ENCODE measurements at regions not wholly inside any gene's neighbourhood (a gene's known extent, or its start where the extent isn't known, plus 50 kb on each side); places are given as distances from the start of the nearest gene placed in this dataset.
"Not testable (repeated sequence)": the region's sequence is repeated elsewhere in the genome, so short reads cannot be mapped to it uniquely, and the experiment has no call there.

DNA sequence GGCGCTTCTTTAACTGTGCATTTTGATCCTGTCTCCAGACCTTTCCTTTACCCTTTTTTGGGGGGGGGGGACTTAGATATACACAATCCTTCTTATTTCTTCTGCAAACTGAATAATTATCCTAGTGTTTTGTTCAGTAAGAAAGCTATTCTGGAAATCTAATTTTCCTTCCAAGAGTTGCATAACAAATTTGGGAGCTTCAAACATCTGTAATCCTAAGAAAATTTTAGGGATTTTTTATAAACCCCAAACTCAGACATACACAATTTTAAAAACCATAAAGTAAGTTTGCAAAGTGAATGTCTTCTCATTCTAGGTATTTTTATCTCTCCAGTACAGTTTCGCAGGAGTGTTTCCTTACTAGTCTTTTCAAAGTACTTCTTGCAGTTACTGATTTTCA lies 182.7 kb upstream of the E2F7 start:
- no peak for DNase-seq

DNA sequence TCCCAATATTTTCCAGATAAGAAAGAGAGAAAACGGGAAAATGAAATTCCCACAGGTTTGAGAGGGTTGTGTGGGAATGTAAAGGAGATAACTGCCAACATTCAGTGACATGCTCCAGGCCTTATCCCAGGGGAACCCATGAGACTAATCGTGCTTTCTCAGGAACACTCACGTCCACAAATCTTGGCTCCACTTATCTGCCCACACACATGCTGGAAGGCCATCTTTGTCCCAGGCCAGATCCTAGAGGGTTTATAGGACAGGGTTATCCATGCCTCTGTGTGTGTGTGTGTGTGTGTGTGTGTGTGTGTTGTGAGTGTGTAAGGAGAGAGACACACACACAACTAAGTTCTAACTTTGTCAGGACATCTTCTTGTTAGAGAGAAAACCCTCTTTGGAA lies 182.2 kb upstream of the E2F7 start:
- no peak for DNase-seq

DNA sequence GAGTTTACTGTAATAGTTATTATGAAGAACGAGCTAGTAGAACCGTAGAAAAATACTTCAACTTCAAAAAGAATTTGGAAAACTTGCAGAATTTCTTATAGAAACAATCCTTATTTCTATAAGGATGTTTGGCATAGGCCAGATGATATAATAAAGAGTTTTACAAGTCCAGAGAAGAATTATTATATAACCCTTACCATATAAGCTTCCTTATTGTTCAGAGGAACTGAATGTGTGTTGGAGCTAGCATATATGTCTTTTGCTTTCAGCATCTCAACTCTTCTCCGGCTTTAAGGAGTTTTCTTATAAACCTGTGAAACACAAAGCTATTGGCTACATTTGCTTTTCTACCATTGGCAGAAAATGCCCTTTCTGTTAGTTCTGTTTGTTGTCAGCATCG lies 178.0 kb upstream of the E2F7 start:
- DNase-seq, result no peak

DNA sequence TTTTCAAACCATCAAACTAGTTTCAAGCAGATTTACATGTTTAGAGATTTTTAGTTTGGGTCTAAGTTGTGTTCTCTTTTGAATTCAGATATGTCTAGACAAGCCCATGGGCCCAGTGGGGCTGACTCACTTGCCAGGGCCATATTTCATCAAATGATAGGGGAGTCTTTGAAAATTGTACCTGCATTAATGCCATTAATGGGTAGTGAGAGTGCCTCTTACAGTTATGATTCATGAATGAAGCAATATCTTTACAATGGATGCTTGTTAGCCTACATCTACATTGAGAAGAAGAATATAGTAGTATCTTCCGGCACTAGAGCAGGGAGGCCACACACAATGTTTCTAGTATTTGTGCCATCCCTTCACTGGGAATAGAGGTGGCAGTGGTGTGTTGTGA lies 174.2 kb upstream of the E2F7 start:
- no peak for DNase-seq

DNA sequence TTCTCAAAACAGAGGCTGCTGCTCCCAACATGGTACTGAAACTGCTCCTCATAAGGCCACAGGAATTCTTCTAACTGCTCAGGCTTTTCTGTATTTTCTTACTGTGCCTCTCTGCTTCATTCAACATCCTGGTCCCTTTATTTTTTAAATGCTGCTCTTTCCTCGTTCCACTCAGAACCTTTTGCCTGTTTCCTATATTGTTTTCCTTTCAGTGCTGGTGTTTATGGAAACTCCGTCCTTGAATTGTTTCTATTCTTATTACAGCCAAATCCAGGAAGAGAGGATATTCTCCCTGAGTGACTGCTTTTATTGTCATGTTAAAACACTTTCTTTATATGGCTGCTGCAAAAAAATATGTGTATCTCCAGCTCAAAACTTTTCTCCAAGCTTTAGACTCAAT lies 173.0 kb upstream of the E2F7 start:
- no peak for DNase-seq

DNA sequence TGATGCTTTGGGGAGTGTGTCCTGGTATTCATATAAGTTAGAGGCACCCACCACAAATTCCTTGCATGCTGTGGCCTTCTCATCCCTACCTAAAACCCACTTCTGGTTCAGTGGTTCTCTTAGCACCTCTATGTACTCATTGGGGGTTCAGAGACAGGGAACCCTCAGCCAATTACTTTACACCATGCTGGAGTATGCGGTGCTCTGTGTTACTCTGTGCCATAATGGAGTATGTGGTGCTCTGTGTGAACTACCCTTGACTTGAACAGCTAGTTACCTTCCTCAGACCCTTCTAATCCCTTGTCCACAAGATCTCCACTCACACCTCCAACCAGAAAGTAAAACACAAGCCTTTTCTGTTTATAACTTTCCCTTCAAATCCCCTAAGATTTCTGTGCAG lies 172.5 kb upstream of the E2F7 start:
- no peak for DNase-seq

DNA sequence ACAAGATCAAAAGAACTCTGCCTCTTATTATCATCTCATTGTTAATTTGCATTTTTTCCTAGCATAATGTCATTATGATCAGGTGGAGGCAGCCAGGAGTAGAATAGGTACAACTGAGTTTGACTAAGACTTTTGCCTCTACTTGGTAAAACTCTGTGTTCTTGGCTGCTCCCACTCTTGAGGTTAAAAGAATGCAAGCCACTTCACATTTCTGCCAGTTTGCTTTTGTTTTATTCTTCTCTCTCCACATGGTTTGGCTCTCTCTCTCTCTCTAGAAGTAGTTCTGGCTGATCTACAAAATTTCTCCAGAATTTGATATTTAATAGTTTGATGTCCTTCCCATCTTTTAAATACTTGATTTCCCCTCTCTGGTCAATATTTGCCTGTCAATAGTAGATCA lies 170.7 kb upstream of the E2F7 start:
- no peak for DNase-seq

DNA sequence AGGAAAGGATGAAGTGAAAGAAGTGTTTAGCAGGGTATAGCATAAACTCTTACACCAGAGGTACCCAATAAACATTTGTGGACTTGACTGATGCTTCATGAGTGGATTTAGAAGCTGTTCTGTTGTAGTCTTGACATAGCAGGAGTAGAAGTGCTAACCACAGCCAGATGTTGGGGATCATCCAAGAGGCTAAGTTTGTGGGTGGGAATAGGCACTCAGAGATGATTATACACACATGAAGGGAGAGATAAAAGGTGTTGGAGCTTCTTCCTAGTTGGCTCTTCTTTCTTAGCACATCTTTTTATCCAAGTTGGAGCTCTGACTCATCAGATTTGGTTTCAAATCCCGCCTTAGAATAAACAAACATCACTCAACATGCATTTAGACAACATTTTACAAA lies 166.7 kb upstream of the E2F7 start:
- no peak for DNase-seq

DNA sequence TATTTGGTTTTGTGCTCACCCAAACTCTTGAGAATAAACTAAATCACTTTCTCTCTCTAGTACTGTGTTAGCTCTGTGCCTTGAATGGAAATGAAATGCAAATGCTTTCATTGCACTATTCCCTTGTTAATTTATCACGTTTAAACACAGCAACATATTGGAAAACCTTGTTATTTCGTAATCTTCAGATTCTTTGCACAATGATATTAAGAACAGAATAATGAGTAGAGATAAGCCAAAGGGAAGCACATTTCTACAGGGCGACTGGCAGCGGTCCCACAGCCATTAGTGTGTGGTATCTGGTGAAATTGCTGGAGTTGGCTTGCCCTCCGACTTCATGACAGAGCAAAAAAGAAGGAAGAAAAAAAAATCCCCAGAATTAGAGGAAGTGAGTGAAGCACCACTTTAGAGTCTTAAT lies 166.1 kb upstream of the E2F7 start:
- no peak for DNase-seq

DNA sequence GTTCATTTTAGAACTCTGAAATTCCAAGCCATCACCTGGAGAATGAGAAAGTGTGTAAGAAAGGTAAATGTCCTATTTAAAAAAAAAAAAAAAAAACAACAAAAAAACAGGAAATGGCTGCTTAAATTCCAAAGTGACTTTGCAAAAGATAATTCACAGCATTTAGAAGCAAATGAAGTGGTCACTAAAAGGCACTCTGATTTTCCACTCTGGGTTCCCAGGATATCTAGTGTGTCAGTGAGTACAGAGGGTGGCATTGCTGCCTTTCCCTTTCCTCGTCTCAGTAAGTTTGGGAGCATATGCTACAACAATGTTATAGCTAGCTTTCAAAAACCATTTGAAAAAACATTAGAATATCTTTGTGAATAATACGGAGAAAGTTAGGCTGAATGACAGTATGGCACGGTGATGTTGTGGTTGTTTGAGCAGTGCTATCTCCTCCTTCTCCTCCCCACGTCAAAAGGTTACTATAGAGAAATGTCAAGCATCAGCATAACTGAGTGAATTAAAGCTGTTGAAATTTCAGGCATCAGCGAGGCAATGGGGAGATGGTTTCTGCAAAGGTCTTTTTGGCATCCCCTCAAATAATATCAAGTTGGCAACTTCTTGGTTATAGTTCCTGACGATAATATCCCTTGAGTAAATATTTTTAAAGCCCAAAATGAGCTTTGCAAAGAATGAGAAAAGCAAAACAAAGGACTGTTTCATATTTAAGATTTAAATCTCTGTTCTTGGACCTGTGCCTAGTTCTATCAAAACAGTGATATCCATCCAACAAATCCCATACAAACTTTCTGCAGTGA lies 164.5 kb upstream of the E2F7 start:
- DNase-seq, result no peak

DNA sequence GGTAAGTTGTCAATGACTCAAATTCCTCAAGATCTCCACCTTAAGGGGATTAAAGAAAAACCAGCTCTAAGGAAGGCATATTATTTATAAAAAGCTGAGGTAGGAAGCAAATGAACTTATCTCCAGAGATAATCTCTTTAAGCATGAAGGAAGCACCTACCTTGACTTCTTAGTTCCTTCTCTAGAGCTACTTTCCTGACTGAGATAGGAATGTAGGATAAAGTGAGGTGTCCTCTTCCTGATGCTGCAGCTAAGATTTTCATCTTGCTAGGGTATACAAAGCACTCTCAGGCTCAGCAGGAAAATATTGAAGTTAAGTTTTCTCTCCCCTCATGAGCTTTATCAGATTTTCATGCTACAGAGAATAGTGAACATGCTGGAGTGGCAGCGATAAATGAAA lies 163.0 kb upstream of the E2F7 start:
- DNase-seq, result no peak

DNA sequence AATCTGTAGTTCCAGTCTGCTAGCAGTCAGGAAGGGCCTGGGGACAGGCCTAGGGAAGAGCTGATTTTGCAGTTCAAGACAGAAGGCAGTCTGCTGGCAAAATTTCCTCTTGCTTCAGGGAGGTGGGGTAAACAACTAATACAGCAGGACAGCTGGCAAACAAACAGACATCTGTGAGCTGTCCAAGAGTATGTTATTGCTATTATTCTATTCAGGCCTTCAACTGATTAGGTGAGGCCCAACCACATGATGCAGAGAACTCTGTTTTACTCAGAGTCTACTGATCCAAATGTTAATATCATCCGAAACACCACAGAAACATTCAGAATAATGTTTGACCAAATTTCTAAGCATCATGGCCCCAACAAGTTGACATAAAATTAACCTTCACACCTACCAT lies 161.0 kb upstream of the E2F7 start:
- DNase-seq, result no peak

DNA sequence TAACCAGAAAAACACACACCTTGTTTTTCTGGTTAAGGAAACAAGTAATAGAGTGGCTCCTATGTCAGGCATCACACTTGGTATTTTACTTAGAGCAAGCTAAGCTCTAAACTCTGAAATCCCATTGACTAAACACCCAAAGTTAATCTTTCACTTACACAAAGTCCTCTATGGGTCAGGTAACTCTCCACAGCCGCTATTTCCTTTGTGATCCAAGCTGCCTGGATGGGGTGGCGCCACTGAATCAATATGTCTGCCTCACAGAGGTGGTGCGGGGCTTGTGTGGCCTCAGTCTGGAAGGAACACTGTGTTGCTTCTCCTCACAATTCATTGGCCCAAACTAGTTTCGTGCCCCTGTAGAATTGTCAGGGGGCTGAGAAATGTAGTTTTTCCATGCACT lies 160.0 kb upstream of the E2F7 start:
- DNase-seq, result no peak

DNA sequence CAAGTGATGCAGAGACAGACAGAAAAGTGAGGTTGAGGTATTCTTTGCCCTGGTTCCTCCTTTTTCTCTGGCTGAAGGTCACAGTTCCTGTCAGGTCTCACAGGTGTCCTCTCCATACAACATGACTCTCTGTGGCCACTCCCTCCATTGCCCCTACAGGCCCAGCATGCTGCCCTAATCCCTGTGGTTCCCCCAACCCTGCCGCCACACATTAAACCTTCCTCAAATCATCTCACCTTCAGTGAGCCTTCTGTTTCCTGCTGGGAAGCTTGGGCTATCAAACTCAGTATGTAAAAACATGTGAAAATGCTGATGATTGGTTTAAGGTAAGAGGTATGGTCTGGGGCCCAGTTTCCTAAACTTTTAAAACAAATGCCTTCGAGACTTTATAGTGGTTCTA lies 159.0 kb upstream of the E2F7 start:
- no peak for DNase-seq

DNA sequence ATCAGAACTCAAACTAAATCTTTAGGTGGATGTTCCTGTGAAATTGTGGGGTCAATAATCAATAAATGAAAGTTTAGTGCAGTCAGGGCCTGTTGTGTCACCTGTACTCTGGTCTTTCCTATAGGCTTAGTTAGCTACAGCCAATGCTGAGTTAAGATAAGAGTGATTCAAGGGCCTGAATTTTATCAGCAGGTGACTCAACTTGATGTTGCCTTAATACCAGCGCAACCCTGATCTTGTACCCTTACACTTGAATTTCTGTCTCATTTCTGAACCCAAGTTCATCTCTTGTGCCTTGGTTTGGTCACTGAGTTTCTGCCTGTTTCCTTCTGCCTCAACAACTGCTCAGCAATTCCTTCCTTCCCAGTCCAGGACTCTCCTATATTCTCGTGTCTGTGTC lies 157.0 kb upstream of the E2F7 start:
- DNase-seq, result no peak

DNA sequence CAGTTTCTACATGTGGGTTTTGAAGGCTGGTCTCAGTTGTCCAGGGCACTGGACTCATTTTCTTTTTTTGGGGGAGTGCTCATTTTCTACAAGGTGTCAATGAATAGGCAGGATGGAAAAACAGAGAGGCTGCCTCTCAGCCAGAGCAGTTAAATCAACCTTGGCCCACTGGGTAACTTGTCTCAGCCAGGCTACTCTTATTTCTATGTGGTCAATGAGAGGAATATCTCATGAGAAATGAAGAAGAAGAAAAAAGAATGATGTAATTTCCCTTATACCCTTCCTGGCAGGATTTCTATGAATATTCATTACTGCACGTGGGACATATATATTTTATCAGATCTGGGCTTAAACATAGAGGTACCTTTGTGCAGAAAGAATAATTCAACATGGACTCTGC lies 155.2 kb upstream of the E2F7 start:
- no peak for DNase-seq

DNA sequence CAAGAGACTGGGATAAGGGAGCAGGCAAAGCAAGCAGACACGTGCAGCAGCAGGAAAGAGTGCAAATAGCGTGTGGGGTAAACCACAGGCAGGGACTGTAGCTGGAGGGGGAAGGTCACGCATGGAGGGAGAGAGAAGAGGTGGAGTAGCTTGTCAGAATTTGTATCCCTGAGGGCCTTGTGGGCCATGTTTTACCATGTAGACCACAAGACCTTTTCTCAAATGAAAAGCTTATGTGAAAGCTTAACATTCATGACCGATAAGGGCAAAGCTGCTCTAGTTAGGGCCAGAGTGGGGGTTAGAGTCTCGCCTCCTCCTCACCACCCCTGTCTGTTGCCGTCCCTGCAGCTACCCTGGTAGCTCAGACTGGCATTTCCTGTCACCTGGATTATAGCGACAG lies 152.9 kb upstream of the E2F7 start:
- no peak for DNase-seq

DNA sequence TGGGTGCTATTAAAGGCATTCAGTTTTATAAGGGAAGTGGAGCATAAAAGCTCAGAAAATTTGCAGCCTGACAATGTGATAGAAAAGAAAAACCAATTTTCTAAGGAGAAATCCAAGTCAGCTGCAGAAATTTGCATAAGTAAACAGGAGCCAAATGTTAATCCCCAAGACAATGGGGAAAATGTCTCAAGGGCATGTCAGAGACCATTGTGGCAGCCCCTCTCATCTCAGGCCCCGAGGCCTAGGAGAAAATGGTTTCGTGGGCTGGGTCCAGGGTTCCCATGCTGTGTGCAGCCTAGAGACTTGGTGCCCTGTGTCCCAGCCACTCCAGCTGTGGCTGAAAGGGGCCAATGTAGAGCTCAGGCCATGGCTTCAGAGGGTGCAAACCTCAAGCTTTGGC lies 150.8 kb upstream of the E2F7 start:
- not testable (repeated sequence) for DNase-seq

DNA sequence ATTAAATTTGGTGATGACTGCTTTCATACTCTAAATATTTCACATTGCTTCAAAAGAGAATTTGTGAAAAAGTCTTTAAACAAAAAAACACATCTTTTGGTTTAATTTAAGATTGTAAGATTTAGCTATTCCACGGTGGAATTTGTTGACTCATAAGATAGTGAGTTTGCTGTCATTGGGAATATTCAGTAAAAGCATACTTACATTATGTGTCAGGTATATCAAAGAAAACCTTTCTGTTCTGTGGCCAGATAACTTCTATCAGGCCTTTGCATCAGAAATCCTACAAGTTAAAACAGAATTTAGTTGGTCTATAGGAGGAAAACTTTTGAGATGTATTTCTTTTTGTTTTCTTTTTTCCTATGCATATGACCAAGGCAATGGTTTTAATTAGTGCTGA lies 148.8 kb upstream of the E2F7 start:
- DNase-seq, result no peak

DNA sequence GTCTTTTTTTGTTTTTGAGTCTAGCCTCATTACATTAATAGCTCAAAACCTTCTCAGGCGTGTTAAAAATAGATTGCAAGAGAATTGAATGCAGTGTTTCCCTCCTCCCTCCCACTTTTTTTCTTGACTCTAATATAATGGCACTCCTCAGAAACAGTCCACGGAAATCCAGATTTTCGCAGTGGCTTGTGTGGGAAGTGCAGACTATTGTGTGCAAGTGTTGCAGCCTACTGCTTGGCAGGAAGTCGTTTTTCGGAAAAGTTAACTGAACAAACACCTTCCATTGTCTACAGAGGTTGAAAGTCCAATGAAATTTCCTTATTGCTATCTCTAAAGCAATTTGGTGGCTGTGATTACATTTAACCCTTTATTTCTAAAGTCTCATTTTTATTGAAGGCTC lies 147.9 kb upstream of the E2F7 start:
- no peak for DNase-seq

DNA sequence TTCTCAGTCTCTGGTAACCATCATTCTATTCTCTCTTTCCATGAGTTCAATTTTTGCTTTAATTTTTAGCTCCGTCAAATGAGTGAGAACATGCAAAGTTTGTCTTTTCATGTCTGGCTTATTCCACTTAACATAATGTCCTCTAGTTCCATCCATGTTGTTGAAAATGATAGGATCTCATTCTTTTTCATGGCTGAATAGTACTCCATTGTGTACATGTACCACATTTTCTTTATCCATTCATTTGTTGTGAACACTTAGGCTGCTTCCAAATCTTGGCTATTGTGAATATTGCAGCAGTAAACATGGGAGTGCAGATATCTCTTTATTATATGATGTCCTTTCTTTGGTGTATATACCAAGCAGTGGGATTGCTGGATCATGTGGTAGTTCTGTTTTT lies 145.4 kb upstream of the E2F7 start:
- no peak for DNase-seq

DNA sequence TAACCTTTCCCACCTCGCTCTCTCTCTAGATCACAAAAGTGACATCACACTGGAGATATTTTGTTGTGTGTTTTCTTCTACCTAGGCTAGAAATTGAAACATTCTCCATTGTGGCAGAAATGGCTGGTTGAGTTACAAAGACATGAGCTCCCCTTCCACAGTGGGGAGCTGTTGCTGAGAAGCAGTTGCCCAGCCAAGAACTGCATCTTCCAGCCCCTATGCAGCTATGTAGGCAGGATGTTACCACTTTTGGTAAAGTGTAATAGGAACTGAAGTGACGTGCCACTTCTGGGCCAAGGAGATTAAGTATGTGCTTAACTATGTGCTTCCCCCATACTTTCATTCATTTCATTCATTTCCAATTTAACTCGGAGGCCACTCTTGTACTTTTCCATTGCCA lies 138.7 kb upstream of the E2F7 start:
- DNase-seq, result no peak

DNA sequence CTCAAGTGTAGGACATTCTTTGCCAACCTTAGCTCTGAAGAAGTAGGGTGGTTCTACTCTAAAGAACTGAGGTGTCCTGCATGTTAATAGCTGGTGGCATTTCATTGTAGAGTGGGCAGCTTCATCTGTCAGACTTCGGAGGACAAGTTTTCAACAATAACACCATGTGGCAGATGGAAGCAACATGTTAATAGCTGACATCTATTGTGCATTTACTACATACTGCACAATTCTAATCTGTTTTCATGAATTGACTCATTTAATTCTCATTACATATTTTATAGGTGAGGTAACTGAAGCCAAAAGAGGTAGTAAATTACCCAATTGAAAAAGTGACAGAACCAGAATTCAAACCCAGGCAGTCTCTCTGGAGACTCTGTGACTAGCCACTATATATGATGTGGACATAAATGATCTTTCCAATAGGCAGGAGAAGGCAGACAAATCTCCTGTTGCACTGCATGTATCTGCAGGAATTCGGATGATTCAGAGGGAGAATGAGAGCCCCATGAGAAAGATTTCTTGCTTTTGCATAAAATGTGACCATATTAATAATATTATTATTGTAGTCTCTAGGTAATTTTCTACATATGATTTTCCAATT lies 137.2 kb upstream of the E2F7 start:
- DNase-seq, result no peak

DNA sequence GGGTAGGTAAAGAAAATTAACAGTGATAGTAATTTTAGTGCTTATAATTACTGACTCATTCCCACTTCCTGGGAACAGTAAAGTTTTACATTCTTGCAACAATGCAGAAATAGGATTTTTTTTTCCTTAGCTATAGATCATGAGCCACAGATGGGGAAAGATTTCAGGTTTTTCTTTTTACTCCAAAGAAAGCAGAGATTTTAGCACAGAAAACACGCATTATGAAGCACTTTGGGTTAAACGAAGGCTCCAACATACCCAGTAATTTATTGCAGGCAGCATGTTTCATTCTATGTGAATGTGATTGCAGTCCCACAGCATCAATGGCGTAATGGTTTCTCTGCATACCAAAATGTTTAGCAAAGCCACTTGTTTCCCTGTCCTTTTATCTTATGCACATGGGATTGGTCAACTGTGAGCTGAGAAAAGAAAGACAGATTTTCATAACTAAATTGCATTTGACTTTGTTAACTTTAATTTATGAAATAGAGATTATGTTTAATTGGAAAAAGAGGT lies 124.6 kb upstream of the E2F7 start:
- no peak for DNase-seq

DNA sequence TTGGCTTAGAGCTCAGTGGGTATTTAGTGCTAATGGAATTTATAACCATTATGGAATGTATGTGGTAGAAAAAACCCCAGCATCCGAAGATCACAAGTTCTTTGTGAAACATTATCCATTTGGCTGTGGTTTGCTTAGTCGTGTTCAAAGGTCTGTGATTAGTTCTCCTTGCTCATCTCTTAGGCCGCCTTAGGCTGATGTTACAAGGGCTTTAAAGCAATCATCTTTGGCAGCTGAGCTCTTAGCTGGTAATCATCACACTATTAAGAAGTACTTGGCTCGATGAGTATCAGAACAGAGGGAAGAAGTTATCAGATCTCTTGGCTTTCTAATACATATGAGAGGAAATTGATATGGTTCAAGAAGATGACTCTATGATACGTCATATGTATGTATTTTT lies 124.1 kb upstream of the E2F7 start:
- no peak for DNase-seq

Data from COR-L47 (cell line).